NCI-H82 (cell line): ENCODE measurements at regions not wholly inside any gene's neighbourhood (a gene's known extent, or its start where the extent isn't known, plus 50 kb on each side); places are given as distances from the start of the nearest gene placed in this dataset.

Experiments used
- DNase-seq: peaks from one replicate; lab custom pipeline; 2025; lab: John Stamatoyannopoulos, UW

DNA sequence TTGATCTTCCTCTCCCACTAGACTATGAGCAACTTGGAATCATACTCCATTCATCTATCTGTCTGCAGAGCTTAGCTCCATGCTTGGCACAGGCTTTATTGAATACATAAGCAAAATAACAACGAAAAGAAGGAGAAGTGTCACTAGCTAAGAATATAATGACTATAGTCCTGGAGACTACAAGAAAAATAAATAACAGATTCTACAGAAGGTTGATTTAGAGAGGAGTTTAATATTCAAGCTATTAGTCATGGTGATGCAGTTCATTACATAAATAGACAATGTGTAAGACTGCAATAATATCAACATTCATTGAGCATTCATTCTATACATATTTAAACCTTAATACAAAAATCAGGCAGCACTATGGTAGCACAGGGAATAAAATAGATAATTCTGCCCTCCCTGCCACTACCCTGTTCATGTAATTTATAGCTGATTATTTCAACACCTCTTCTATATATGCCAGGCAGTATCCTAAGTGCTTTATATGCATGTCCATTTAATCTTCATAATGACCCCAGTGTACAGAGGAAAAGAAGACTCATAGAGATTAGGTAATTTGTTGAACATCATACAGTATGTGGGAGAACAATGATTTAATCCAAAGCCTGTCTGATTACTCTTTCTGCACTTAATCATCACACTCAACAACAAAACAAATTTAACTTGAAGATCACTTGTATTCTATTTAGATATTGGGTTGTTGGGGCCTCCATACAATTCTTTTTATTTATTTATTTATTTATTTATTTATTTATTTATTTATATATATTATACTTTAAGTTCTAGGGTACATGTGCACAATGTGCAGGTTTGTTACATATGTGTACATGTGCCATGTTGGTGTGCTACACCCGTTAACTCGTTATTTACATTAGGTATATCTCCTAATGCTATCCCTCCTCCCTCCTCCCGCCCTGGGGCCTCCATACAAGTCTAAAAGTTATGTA, 165.3 kb downstream of the RNF152 start:
- no peak for DNase-seq

DNA sequence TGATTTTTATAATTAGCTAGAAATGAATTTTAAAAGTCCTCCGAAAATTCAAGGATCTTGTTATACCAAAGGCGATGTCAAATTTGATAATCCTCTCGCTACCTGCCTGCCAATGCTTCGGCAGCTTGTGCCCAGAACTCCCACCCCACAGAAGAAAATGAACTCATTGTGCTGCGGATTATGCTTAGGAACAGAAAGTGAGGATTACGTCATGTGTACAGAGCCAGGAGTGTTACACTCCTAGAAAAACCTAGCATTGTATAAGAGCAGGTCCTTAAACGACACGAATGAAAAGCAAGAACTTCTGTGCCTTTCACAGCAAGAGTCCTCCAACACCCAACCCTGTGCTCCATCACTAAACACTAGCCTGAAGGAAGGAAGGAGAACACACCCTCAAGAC, 168.3 kb downstream of the RNF152 start:
- DNase-seq = no peak

DNA sequence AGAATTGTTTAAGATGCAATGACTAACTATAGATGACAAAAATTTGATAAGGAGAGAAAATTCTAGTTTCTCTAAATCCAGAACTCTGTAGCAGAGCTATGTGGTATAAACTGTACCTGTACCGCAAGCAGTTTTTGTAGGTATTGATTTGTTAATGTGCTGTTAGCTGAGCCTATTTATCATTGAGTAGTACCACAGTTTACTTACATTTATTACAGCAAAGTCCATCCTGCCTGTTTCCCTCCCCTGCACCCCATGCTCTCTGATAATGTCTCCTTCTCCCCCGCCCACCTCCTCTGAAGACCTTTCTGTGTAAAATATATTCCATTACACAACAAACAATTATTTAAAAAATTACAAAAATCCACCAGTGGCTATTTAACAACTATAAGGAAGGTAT, 170.6 kb downstream of the RNF152 start:
- DNase-seq = no peak

DNA sequence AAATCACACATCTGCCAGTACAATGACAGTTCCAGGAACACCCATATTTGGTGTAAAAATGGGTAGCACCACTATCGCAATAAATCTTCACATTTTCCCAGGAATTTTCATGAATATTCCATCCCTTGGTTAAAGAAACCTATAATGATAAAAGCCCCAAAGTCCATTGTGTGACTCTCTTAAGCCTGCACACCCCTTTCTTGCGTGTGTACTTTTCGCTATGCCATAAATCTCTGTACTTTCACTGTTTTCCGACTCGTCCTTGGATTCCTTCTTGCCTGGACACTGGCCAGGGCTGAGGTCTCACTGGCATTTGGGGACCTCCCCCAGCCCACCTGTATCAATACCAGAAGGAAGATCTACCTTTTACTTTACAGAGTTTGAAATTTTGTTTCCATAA, 172.3 kb downstream of the RNF152 start:
- DNase-seq = no peak

DNA sequence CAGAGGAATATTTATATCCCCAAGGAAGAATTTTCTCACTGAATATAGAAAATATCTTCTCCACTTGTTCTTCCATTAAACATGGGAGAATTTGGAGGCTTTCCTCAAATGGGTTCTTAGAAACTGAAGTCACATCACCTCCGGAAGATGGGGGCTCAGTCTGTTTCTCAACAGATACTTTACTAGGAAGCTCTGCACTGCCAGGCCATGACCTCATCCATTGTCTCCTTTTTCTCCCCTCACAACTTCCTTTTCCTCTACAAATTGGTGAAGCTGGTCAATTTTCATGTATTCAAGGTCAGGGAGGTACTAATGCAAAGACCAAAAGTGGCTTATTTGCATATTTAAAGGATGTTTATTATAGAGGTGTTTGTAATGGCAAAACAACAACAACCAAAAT, 173.1 kb downstream of the RNF152 start:
- no peak for DNase-seq

DNA sequence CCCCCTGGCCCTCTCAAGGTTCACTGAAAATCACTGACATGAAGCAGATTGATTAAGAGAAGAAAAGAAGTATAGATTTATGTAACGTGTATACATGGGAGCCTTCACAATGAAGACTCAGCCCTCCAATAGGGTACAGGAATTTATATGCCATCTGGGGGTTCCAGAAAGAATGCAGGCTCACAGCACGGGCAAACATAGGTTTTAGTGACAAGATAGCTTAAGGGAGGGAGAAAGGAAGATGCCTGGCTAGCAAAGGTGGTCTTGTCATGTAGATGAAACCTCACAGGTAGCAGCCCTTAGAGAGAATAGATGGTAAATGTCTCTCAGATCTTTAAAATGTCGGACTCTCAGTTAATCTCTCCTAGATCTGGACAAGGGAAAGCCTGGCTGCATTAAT, 173.9 kb downstream of the RNF152 start:
- DNase-seq = no peak

DNA sequence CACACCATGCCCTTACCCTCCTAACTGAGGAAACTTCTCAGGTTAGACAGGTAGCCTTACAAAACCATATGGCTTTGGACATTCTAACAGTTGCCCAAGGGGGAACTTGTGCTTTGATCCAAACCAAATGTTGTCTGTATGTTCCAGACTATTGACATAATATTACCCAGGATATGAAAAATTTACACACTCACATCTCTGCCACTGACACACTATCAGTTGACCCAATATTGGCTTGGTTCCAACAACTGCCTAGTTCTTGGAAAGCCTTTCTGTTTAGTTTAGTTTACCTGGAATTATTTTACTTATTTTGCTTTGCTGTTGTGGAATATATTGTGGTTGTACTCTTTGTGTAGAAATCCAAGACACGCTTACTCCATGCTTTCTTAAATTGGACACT, 178.4 kb downstream of the RNF152 start:
- DNase-seq = no peak

DNA sequence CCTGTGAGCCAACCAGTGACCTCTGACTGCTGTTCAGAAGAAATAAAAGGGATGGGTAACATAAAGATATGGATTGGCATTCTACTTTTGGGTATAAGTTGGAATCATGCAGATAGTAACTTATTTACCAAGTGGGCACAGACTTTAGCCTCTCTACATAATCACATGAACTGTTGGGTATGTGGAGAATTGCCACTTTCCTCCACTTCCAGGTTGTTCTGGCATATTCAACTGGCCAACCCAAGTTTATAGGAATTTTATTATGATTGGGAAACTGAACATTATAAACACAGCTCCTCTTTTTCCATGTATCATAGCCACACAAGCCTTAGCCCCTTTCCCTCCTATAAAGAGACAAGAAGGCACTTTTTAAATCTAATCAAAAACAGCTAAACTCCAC, 179.3 kb downstream of the RNF152 start:
- no peak for DNase-seq

DNA sequence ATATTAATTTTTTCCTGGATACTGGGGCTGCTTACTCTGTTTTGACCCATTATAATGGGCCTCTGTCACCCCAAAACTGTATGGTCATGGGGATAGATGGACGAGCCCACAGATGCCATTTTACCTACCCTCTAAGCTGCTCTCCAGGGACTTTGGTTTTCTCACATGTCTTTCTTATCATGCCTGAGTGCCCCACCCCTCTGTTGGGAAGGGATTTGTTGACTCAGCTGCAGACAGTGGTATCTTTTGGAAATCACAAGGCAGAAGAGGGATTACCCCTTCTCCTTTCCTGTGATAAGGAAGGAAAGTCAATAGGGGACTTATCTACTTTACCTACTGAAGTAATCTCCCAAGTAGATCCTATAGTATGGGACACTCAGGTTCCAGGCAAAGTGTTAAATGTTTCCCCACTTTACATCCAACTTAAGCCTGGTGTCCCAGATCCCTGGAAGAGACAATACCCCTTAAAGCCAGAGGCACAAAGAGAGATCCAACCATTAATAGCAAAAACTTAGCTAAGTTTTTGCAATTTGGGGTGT, 182.7 kb downstream of the RNF152 start:
- DNase-seq = no peak

DNA sequence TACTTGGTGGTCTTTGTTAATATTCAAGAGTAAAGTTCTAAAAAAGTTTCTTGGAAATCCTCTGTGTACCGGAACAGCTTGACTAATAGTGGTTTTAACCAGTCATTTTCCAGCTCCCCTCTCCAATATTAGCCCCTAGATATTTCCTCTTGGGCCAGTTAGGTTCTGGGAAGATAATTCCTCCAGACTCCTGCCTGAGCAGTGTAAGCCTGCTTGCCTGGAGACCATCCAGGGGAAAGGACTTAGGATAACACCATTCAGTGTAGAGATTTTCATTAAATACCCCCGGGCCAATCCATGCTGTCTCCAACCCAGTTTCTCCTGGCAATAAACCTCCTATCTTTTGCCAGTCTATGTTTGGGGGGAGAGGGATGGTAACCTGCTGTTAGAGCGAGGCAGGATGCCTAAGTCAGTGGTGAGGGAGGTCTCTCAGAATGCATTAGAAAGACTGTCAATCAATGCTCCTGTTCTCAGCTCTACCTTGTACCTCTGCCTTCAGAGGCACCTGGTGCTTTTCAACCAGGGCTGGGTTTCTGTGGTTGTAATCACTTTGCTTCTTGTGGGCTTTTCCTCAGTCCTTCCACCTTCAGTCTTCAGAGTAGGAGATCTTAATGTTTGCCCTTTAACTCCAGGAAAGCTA, 186.4 kb downstream of the RNF152 start:
- DNase-seq = peak; percentile 54

DNA sequence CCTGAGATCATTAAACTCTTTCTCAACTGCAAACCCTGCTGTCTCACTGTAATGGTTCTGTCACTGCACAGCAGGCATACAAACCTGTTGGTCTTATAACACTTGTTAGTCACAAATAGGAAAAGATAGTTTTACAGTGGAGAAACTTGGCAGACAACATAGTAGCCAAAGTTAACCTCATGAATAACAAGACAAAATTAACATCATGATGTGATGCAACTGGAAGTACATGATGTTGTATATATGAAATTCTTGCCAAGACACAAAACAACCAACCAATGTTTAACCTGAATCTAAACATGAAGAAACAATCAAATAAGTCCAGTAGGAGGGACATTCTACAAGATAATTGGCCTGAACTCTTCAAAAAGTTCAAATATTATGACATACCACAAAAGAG, 189.3 kb downstream of the RNF152 start:
- DNase-seq = no peak

DNA sequence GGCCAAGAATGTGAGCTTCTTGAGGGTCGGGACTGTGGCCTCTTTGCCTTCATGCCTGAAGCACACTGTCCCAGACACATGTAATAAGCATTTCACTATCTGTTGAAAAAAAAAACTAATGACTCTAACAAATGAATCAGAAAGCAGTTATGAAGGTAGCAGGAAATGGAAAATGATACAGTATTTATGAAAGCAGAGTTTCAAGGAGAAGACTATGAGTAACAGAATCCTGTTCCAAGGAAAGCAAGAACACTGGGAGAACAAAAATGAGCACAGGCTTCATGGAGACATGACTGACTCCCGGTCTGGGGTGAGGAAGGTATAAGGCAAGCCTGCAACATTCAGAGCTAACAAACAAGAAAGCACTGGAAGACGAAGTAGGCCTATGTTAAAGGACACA, 190.8 kb downstream of the RNF152 start:
- DNase-seq = no peak

DNA sequence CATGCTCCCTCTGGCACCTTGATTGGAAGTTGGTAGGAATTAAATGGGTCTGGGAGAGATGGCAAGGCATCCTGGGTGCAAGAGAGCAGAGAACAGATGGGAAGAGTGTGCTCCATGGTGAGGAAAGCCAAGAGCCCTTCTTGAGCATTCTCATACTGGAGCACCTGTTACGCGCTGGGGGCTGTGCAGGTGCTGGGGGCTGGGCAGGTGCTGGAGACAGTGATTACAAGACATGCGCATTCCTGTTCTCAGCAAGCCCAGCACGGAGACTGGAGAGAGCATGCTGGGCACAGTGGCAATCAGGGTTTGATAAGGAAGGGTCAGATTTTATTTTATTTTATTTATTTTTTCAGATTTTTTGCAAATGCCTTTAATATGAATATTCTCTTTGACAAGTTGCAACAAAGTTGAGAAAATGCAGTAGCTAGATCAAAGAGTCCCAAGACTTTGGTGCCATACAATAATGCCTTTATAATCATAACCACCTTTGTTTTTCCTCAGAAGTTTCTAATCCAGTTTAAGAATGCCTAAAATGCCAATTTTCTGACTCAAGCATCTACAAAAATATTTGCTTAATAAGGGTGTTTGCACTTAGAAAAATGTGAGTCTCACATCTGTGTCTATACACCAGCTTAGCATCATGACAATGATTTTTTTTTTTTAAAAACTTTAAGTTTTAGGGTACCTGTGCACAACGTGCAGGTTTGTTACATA, 193.3 kb downstream of the RNF152 start:
- DNase-seq = no peak

DNA sequence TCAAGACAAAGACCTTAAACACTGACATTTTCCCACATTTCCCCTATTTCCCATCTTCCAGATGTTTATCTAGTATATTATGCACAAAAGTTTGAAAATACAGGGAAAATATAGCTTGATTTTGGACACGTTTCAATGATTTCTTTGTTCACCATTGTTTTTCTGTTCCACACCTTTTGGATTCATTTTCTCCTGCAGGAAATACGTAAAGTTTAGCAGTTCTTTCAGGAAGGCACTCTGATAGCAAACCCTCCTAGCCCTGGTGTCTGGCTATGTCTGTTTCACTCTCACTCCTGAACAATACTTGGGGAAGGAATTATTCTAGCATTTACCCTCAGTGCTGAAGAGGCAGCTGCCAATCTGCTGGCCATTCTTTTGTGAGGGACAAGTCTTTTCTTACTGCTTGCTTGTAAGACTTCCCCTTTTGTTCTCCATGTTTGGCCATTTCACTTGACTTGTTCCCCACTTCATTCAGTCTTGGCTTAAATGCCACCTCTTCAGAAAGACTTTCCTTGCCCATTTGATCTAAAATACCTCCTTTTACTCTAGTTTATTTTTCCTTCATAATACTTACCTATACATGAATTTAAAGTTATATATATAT, 195.4 kb downstream of the RNF152 start:
- DNase-seq = no peak

DNA sequence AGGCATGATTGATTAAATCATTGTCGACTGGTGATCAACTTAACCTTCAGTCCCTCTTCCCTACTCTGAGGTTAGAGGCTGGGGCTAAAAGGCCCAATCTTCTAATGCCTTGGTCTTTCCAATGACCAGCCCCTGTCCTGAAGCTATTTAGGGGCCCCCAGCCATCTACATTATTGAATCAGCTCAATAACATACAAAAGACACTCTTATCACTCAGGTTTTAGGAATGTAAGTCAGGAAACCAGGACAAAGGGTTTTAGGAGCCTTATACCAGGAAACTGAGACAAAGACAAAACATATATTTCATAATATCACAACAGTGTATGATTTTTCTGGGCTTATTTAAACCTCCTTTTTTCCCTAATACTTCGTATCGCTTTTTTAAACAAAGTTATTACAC, 198.6 kb downstream of the RNF152 start:
- DNase-seq = no peak

DNA sequence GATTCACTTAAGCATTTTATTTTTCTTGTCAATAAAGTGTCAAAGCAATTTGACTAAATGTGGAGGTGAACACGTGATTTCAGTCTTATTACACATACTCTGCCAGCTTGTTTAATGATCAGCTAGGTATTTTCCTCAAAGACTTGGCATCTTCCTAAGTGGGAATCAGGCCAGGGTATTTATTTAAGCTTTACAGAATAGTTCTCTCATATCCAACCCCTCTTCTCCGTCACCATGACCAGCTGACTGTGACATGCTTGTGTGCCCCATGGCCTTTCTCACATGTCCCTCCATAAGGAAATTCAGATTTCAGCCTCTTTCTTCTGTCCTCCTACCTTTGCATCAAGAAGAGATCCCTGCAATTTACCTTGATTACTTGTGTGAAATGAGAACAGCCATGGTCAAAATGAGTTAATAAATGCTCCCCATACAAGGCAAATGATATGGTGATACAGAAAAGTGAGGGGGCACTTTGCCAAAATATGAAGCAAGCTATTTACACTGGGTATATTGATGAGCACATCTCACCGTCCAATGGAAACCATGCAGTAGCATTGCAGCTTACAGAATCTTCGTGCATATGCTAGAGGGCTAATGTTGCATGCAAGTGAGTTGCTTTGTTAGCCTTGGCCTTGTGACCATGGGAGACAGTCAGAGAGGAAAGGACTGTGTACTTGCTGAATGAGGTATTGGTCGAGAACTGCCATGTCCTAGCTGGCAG, 202.2 kb downstream of the RNF152 start:
- no peak for DNase-seq

DNA sequence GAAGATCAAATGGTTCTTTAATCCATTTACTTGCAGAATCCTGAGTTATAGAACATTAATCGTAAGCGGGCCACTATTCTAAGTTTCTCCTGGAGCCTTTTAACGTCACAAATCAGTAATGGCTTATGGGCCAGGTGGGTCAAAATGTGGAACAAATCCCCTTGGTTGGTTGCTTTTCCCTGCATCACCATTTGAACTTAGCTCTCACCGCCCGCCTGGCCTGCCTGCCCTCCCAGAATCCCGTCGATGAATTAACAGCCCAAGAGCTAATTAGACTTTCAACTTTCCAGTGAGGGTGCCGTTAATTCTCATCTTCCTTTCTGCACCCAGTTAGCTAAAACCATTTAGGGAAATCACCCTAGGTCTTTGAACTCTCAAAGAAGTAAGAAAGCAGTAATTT, 205.5 kb downstream of the RNF152 start:
- peak; percentile 93 for DNase-seq

DNA sequence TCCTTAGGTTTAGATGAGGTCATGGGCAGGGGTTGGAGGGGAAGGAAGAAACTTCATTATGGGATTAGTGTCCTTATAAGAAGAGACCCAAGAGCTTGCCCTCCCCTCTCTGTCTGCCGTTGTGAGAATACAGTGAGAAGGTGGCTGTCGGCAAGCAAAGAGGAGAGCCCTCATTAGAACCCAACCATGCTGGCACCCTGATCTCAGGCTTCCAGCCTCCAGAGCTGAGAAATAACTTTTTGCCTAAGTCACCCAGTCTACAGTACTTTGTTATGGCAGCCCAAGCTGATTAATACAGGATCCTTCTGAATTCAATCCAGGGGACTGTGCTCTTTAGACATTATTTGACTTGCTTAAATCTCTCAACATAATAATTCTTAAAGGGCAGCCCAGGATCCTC, 209.0 kb downstream of the RNF152 start:
- DNase-seq = peak; percentile 53

DNA sequence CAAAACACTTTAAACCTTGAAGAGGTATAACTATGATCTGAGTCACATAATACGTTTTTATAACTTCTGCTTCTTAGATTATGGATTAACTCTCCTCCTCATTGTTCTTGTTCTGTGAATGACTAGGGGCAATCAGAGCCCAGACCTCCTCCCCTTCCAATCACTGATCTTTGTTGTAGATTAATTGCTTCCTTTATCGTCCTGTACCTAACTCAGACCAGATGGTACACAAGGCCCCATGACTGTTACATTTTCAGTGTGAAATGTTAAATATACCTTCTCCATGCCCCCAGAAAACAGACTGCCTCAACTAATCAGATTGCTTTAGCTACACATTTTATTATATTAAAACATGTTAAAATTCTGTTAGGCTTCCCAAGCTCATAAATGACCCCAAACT, 211.7 kb downstream of the RNF152 start:
- no peak for DNase-seq

DNA sequence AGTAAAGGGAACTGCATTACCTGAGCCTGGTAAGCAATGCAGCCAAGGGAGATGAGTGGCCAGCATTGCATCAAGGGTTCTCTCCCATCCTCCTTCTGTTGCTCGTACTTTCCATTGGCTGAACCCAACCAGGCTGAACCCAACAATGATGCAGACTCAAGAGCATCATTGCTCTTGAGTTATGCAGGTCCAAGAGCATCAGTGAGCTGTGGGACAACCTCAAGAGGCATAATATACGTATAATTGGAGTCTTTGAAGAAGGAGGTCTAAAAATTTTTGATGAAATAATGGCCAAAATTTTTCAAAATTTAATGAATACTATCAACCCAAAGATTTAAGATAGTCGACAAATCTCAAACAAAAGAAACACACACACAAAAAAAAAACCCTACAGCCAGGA, 213.0 kb downstream of the RNF152 start:
- DNase-seq = no peak

DNA sequence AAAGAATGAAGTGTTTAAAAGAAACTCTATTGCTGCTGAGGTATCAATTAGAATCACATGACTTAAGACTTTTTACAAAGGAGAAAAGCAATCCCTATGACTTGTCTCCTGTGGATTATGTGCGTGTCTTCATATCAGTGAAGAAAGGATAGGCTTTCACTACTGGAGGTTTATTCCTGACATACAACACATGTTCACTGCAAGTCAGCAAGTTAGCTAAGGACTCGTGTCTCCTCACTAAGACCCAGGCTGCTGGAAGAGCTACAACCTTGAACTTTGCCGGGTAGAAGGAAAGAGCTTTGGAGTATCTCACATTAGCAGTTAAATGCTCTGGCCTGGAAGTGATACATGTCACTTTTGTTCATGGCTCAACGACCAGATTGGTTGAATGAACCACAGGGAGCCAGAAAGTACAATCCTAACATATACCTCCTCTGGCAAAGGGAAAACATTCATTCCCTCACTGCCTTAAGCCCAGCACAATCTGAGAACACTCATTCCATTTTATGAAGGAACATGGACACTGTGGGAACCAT, 215.3 kb downstream of the RNF152 start:
- no peak for DNase-seq
